ENCODE measurements at regions not wholly inside any gene's neighbourhood (a gene's known extent, or its start where the extent isn't known, plus 50 kb on each side); places are given as distances from the start of the nearest gene placed in this dataset.

GRCh38 chr11:133601641-133602040 is 69.3 kb upstream of the OPCML start:
- no TSS peak for BruUV-seq (replicated peaks)
- CTCF ChIA-PET (ENCODE audit: unreplicated experiment) = no interaction called here

GRCh38 chr11:133600786-133601185 is 68.5 kb upstream of the OPCML start:
- Histone ChIP-seq H3K4me2 (ENCODE audit: low read length) (no peak overlapping the region), H3K9me3 (ENCODE audit: low read length) (no peaks in the 10 kb centered on the region), H3K9me2 (ENCODE audit: insufficient read depth, low read length) (no peaks in the 10 kb centered on the region), H3K79me2 (ENCODE audit: insufficient read depth, low read depth, low read length) (no peaks in the 10 kb centered on the region), H3K27ac (ENCODE audit: low read depth, low read length, poor library complexity, severe bottlenecking) (no peak overlapping the region), H3K4me3 (ENCODE audit: low read depth, low read length, poor library complexity, severe bottlenecking) (no peak overlapping the region), H2AFZ (ENCODE audit: low read length) (no peak overlapping the region), H4K20me1 (ENCODE audit: insufficient read depth, low read length) (no peaks in the 10 kb centered on the region), H3K36me3 (ENCODE audit: insufficient read depth, low read length) (no peaks in the 10 kb centered on the region), H3K4me1 (ENCODE audit: insufficient read depth, low read length, poor library complexity, severe bottlenecking) (no peaks in the 10 kb centered on the region)
- CTCF ChIA-PET (ENCODE audit: unreplicated experiment) = no interaction called here
- POLR2A ChIA-PET = no interaction called here
- TF ChIP-seq CTCF (conservative IDR thresholded peaks at IDR 0.05; ENCODE audit: low read length) (no peak), EZH2phosphoT487 (IDR thresholded peaks at IDR 0.05; ENCODE audit: borderline replicate concordance, low read depth, low read length) (no peak)
- intact Hi-C loops (cut with micrococcal nuclease; ENCODE audit: unreplicated experiment) = no loop called here
- no peak for DNase-seq (ENCODE audit: low spot score)
- no TSS peak for BruUV-seq (replicated peaks)

More at GRCh38 chr11:133601641-133602040, 69.3 kb upstream of the OPCML start:
- Histone ChIP-seq H2AFZ (ENCODE audit: low read length) (no peak overlapping the region), H3K4me2 (ENCODE audit: low read length) (no peak overlapping the region), H3K36me3 (ENCODE audit: insufficient read depth, low read length) (no peaks in the 10 kb centered on the region), H3K27ac (ENCODE audit: low read depth, low read length, poor library complexity, severe bottlenecking) (no peak overlapping the region), H3K4me3 (ENCODE audit: low read depth, low read length, poor library complexity, severe bottlenecking) (no peak overlapping the region), H4K20me1 (ENCODE audit: insufficient read depth, low read length) (no peaks in the 10 kb centered on the region), H3K9me2 (ENCODE audit: insufficient read depth, low read length) (no peaks in the 10 kb centered on the region), H3K4me1 (ENCODE audit: insufficient read depth, low read length, poor library complexity, severe bottlenecking) (no peaks in the 10 kb centered on the region), H3K9me3 (ENCODE audit: low read length) (no peaks in the 10 kb centered on the region), H3K79me2 (ENCODE audit: insufficient read depth, low read depth, low read length) (no peaks in the 10 kb centered on the region)
- no peak for DNase-seq (ENCODE audit: low spot score)
- POLR2A ChIA-PET = interaction anchor here (0.6 kb wide), 1 partner anchor 31 kb away, joined by 3 read pairs; no protein-coding TSS in a partner anchor
- intact Hi-C loops (cut with micrococcal nuclease; ENCODE audit: unreplicated experiment) = no loop called here
- TF ChIP-seq CTCF (conservative IDR thresholded peaks at IDR 0.05; ENCODE audit: low read length) (no peak), EZH2phosphoT487 (IDR thresholded peaks at IDR 0.05; ENCODE audit: borderline replicate concordance, low read depth, low read length) (no peak)

GRCh38 chr11:133600306-133600705 is 68.0 kb upstream of the OPCML start:
- Histone ChIP-seq H3K4me3 (ENCODE audit: low read depth, low read length, poor library complexity, severe bottlenecking) (no peak overlapping the region), H3K9me2 (ENCODE audit: insufficient read depth, low read length) (no peaks in the 10 kb centered on the region), H3K4me2 (ENCODE audit: low read length) (no peak overlapping the region), H3K79me2 (ENCODE audit: insufficient read depth, low read depth, low read length) (no peaks in the 10 kb centered on the region), H2AFZ (ENCODE audit: low read length) (no peak overlapping the region), H4K20me1 (ENCODE audit: insufficient read depth, low read length) (no peaks in the 10 kb centered on the region), H3K27ac (ENCODE audit: low read depth, low read length, poor library complexity, severe bottlenecking) (no peak overlapping the region), H3K9me3 (ENCODE audit: low read length) (no peaks in the 10 kb centered on the region), H3K4me1 (ENCODE audit: insufficient read depth, low read length, poor library complexity, severe bottlenecking) (no peaks in the 10 kb centered on the region), H3K36me3 (ENCODE audit: insufficient read depth, low read length) (no peaks in the 10 kb centered on the region)
- intact Hi-C loops (cut with micrococcal nuclease; ENCODE audit: unreplicated experiment) = no loop called here
- no peak for DNase-seq (ENCODE audit: low spot score)
- CTCF ChIA-PET (ENCODE audit: unreplicated experiment) = no interaction called here
- TF ChIP-seq EZH2phosphoT487 (IDR thresholded peaks at IDR 0.05; ENCODE audit: borderline replicate concordance, low read depth, low read length) (no peak), CTCF (conservative IDR thresholded peaks at IDR 0.05; ENCODE audit: low read length) (no peak)
- POLR2A ChIA-PET = no interaction called here
- BruUV-seq (replicated peaks) = no TSS peak

Data from OCI-LY7 (cell line).